Cardiac fibroblast (primary cell): ENCODE measurements at regions not wholly inside any gene's neighbourhood (a gene's known extent, or its start where the extent isn't known, plus 50 kb on each side); places are given as distances from the start of the nearest gene placed in this dataset.

ENCODE experiments used
- DNase-seq, 2 donors: peaks; one replicate each; pipeline versions ENCODE4 v3.0.0 to v3.0.0-alpha.2; 2010; ENCODE audit warnings: low read depth in 2 of 2
- H3K4me3 ChIP-seq, 2 donors: replicated peaks in 1 of 2; 1 replicate in 1 of 2; 2 replicates in 1 of 2; pipeline ENCODE4 v1.5.1; 2011; ENCODE audit warnings: low read depth in 2 of 2, low read length in 2 of 2, mild to moderate bottlenecking in 2 of 2, moderate library complexity in 1 of 2
- CTCF ChIP-seq: IDR thresholded peaks from one replicate; pipeline ENCODE4 v1.5.1; 2011; ENCODE audit warnings: low read depth, mild to moderate bottlenecking, low read length, inconsistent platforms

- no peak overlapping the region for H3K4me3 ChIP-seq
- no peak for DNase-seq
- TF ChIP-seq CTCF, result no peak
These were observed 1009.2 kb downstream of the SORCS3 start for GRCh38 chr10:105650306-105650705.

GRCh38 chr10:105647354-105647753 lies 1006.3 kb downstream of the SORCS3 start:
- H3K4me3 ChIP-seq, result no peak overlapping the region
- no peak for TF ChIP-seq CTCF
- no peak for DNase-seq

GRCh38 chr10:105644978-105645377 lies 1003.9 kb downstream of the SORCS3 start:
- H3K4me3 ChIP-seq, result no peak overlapping the region
- no peak for DNase-seq
- TF ChIP-seq CTCF, result no peak

- H3K4me3 ChIP-seq, result no peak overlapping the region
- no peak for TF ChIP-seq CTCF
- no peak for DNase-seq
These were observed 1003.5 kb downstream of the SORCS3 start for GRCh38 chr10:105644559-105644958.

- TF ChIP-seq CTCF, result no peak
- DNase-seq, result no peak
These were observed 1003.0 kb downstream of the SORCS3 start for GRCh38 chr10:105644091-105644490.

GRCh38 chr10:105643660-105644059 lies 1002.6 kb downstream of the SORCS3 start:
- no peak for DNase-seq
- TF ChIP-seq CTCF, result no peak
- H3K4me3 ChIP-seq, result no peak overlapping the region

More at GRCh38 chr10:105644091-105644490, 1003.0 kb downstream of the SORCS3 start:
- H3K4me3 ChIP-seq, result no peak overlapping the region

GRCh38 chr10:105634281-105634680 lies 993.2 kb downstream of the SORCS3 start:
- no peak overlapping the region for H3K4me3 ChIP-seq
- no peak for DNase-seq
- no peak for TF ChIP-seq CTCF
